Subcutaneous abdominal adipose tissue (tissue), 5 donors: ENCODE measurements at regions not wholly inside any gene's neighbourhood (a gene's known extent, or its start where the extent isn't known, plus 50 kb on each side); places are given as distances from the start of the nearest gene placed in this dataset.

Source experiments
- H3K27ac ChIP-seq: one replicate; pipeline ENCODE4 v1.7.0; 2013; ENCODE audit warnings: low read depth, mild to moderate bottlenecking, inconsistent platforms, low read length, moderate library complexity
- H3K27me3 ChIP-seq, 5 donors: one replicate each; pipeline ENCODE4 v1.7.0; 2013; ENCODE audit warnings: low read length in 5 of 5, inconsistent platforms in 1 of 5; ENCODE audit not compliant: control insufficient read depth in 5 of 5, insufficient read depth in 4 of 5
- H3K36me3 ChIP-seq, 5 donors: one replicate each; pipeline ENCODE4 v1.7.0; 2013; ENCODE audit warnings: low read length in 5 of 5; ENCODE audit not compliant: control insufficient read depth in 5 of 5, insufficient read depth in 5 of 5
- H3K4me1 ChIP-seq, 5 donors: one replicate each; pipeline ENCODE4 v1.7.0; 2013; ENCODE audit warnings: low read length in 5 of 5, mild to moderate bottlenecking in 3 of 5, moderate library complexity in 1 of 5; ENCODE audit not compliant: control insufficient read depth in 5 of 5, insufficient read depth in 5 of 5
- H3K4me3 ChIP-seq, 5 donors: one replicate each; pipeline ENCODE4 v1.7.0; 2013; ENCODE audit warnings: low read length in 5 of 5, low read depth in 1 of 5
- H3K9ac ChIP-seq, 5 donors: one replicate each; pipeline ENCODE4 v1.7.0; 2013; ENCODE audit warnings: low read length in 5 of 5, mild to moderate bottlenecking in 4 of 5, moderate library complexity in 3 of 5
- H3K9me3 ChIP-seq, 5 donors: one replicate each; pipeline ENCODE4 v1.7.0; 2013; ENCODE audit warnings: low read length in 5 of 5; ENCODE audit not compliant: control insufficient read depth in 5 of 5
- donor health status: healthy.
- donor health status: healthy.
- donor health status: healthy.
- donor health status: healthy.
- donor health status: healthy.

- H3K27ac ChIP-seq = no peak overlapping the region
- no peaks in the 10 kb centered on the region for H3K36me3 ChIP-seq
- H3K4me3 ChIP-seq = no peak overlapping the region
- H3K4me1 ChIP-seq = no peaks in the 10 kb centered on the region
- no peak overlapping the region for H3K9ac ChIP-seq
- H3K27me3 ChIP-seq = no peaks in the 10 kb centered on the region
- H3K9me3 ChIP-seq = no peaks in the 10 kb centered on the region
Observed at GRCh38 chr6:126581316-126581715, 241.4 kb downstream of the CENPW start.

GRCh38 chr6:126600258-126600916 is 260.5 kb downstream of the CENPW start:
- Histone ChIP-seq H3K4me3 (no peak overlapping the region), H3K27ac (no peak overlapping the region), H3K9me3 (peaks cover 0 to 4% (median 0%) of the 10 kb centered on the region in 5 donors), H3K27me3 (no peaks in the 10 kb centered on the region), H3K36me3 (no peaks in the 10 kb centered on the region), H3K9ac (no peak overlapping the region), H3K4me1 (no peaks in the 10 kb centered on the region)

DNA sequence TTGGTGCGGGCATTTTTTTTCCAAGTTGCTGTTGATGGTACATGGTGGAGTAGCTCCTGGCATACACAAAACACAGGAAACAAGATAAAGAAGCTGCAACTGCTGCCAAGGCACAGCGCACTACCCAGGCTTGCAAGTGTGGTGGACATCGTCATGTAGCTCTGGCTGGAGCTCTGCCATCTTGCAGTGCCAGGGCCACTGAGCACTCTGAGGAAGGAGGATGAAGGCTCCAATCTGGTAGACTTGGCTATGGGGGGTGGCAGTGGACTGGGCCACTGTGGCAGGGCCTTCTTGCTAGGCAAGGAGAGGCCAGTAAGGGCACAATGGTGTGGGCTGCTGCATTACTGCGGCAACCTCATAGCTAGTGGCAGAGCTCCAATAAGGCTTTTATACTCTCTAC is 263.5 kb downstream of the CENPW start:
- Histone ChIP-seq H3K36me3 (no peaks in the 10 kb centered on the region), H3K4me1 (no peaks in the 10 kb centered on the region), H3K9me3 (peaks cover 0 to 5% (median 0%) of the 10 kb centered on the region in 5 donors), H3K27me3 (no peaks in the 10 kb centered on the region), H3K9ac (no peak overlapping the region), H3K27ac (no peak overlapping the region), H3K4me3 (no peak overlapping the region)

DNA sequence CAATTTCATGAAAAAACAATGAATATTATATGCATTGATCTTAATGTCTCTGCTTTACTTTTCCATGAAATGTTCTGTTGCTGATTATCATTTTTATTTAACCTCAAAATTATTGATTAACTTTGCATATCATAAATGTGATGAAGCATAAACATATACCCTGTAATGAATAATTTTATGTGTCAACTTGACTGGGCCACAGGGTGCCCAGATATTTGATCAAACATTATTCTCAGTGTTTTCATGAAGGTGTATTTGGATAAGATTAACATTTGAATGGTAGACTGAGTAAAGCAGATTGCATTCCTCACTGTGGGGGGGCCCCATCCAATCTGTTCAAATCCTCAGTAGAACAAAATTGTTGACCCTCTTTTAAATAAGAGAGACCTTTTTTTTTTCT is 265.2 kb downstream of the CENPW start:
- no peaks in the 10 kb centered on the region for H3K4me1 ChIP-seq
- H3K4me3 ChIP-seq = no peak overlapping the region
- H3K27me3 ChIP-seq = no peaks in the 10 kb centered on the region
- peaks cover 0 to 5% (median 0%) of the 10 kb centered on the region in 5 donors for H3K9me3 ChIP-seq
- no peaks in the 10 kb centered on the region for H3K36me3 ChIP-seq
- no peak overlapping the region for H3K9ac ChIP-seq
- H3K27ac ChIP-seq = no peak overlapping the region

GRCh38 chr6:126607289-126607688 is 267.4 kb downstream of the CENPW start:
- Histone ChIP-seq H3K4me1 (no peaks in the 10 kb centered on the region), H3K4me3 (no peak overlapping the region), H3K9ac (no peak overlapping the region), H3K9me3 (peaks cover 0 to 9% (median 0%) of the 10 kb centered on the region in 5 donors), H3K27ac (no peak overlapping the region), H3K36me3 (no peaks in the 10 kb centered on the region), H3K27me3 (no peaks in the 10 kb centered on the region)

GRCh38 chr6:126608681-126609080 is 268.8 kb downstream of the CENPW start:
- Histone ChIP-seq H3K27me3 (no peaks in the 10 kb centered on the region), H3K9me3 (peaks cover 0 to 9% (median 0%) of the 10 kb centered on the region in 5 donors), H3K4me1 (no peaks in the 10 kb centered on the region), H3K27ac (no peak overlapping the region), H3K36me3 (no peaks in the 10 kb centered on the region), H3K9ac (no peak overlapping the region), H3K4me3 (no peak overlapping the region)

DNA sequence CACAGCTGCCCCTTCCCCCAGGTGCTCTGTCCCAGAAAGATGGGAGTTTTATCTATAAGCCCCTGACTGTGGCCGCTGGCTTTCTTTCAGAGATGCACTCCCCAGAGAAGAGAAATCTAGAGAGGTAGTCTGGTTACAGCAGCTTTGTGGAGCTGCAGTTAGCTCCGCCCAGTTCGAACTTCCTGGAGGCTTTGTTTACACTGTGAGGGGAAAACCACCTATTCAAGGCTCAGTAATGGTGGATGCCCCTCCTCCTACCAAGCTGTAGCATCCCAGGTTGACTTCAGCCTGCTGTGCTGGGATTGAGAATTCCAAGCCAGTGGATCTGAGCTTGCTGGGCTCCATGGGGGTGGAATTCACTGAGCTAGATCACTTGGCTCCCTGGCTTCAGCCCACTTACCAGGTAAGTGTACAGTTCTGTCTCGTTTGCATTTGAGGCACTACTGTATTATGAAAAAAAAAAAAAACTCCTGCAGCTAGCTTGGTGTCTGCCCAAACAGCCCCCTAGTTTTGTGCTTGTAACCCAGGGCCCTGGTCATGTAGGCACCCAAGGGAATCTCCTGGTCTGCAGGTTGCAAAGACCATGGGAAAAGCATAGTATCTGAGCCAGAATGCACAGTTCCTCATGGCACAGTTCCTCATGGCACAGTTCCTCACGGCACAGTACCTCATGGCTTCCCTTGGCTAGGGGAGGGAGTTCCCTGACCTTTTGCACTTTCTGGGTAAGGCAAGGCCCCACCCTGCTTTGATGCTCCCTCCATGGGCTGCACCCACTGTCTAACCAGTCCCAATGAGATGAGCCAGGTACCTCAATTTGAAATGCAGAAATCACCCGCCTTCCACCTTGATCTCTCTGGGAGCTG is 275.0 kb downstream of the CENPW start:
- H3K27ac ChIP-seq = no peak overlapping the region
- H3K4me1 ChIP-seq = no peaks in the 10 kb centered on the region
- H3K27me3 ChIP-seq = no peaks in the 10 kb centered on the region
- no peak overlapping the region for H3K4me3 ChIP-seq
- H3K9me3 ChIP-seq = peaks cover 0 to 6% (median 0%) of the 10 kb centered on the region in 5 donors
- H3K9ac ChIP-seq = no peak overlapping the region
- H3K36me3 ChIP-seq = no peaks in the 10 kb centered on the region

GRCh38 chr6:126616866-126617265 is 277.0 kb downstream of the CENPW start:
- Histone ChIP-seq H3K4me3 (no peak overlapping the region), H3K9ac (no peak overlapping the region), H3K4me1 (no peaks in the 10 kb centered on the region), H3K36me3 (no peaks in the 10 kb centered on the region), H3K9me3 (peaks cover 0 to 4% (median 0%) of the 10 kb centered on the region in 5 donors), H3K27ac (no peak overlapping the region), H3K27me3 (no peaks in the 10 kb centered on the region)

GRCh38 chr6:126618639-126619343 is 278.9 kb downstream of the CENPW start:
- Histone ChIP-seq H3K27me3 (no peaks in the 10 kb centered on the region), H3K36me3 (no peaks in the 10 kb centered on the region), H3K4me1 (no peaks in the 10 kb centered on the region), H3K4me3 (no peak overlapping the region), H3K9ac (no peak overlapping the region), H3K9me3 (peaks cover 0 to 3% (median 0%) of the 10 kb centered on the region in 5 donors), H3K27ac (no peak overlapping the region)

DNA sequence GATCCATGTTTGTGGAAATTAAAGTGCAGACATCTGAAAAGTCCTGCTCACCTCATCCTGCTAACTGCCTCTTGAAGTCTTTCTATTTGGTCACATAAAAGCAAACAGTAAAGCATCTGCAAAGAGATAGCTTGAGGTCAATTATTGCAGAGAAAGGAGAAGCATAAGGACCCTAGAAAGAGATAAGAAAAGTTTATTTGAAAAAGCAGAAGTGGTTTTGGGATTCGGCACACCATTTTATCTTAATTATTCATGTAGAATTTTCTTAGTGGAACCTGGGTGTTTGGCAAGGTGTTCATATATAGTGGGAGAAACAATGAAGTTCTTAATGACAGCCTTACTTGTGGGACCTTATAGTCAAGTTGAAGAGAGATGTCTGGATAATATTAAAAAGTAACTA is 280.8 kb downstream of the CENPW start:
- no peaks in the 10 kb centered on the region for H3K4me1 ChIP-seq
- H3K27me3 ChIP-seq = no peaks in the 10 kb centered on the region
- no peak overlapping the region for H3K4me3 ChIP-seq
- H3K36me3 ChIP-seq = no peaks in the 10 kb centered on the region
- no peak overlapping the region for H3K9ac ChIP-seq
- H3K27ac ChIP-seq = no peak overlapping the region
- no peaks in the 10 kb centered on the region for H3K9me3 ChIP-seq
